ENCODE measurements at regions not wholly inside any gene's neighbourhood (a gene's known extent, or its start where the extent isn't known, plus 50 kb on each side); places are given as distances from the start of the nearest gene placed in this dataset.

DNA sequence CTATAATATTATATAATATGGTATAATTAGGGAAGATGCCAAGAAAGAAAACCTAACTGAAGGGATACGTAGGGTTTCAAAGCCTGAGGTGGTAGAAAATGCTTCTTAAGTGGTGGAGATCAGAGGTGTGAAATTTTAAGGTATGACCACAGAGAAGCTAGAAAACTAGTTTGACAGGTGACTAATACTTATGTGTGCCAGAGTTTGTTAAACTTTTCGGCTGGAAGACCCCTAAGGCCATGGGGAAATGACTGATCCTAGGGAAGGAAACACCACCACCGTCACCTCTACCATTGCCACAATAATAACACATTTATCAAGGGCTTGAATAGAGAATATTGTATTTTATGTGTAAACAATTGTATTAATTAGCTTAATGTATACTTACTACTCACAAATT, 261.4 kb upstream of the GBE1 start:
- Histone ChIP-seq H3K27ac (no peak overlapping the region), H2AFZ (no peak overlapping the region), H3K4me1 (no peaks in the 10 kb centered on the region), H3K36me3 (ENCODE audit: control insufficient read depth, insufficient read depth, low read length) (no peaks in the 10 kb centered on the region), H3K27me3 (ENCODE audit: control insufficient read depth, insufficient read depth, low read length) (no peaks in the 10 kb centered on the region), H3K4me3 (ENCODE audit: low read depth, low read length) (no peak overlapping the region), H3K79me2 (no peaks in the 10 kb centered on the region), H3K4me2 (ENCODE audit: low read length) (no peak overlapping the region), H3K9ac (no peak overlapping the region), H3K9me3 (ENCODE audit: control insufficient read depth, low read length) (no peaks in the 10 kb centered on the region)
- TF ChIP-seq CTCF (IDR thresholded peaks at IDR 0.05) = no peak

GRCh38 chr3:82020282-82020681, 258.8 kb upstream of the GBE1 start:
- Histone ChIP-seq H3K4me2 (ENCODE audit: low read length) (no peak overlapping the region), H3K9ac (no peak overlapping the region), H3K9me3 (ENCODE audit: control insufficient read depth, low read length) (no peaks in the 10 kb centered on the region), H3K4me3 (ENCODE audit: low read depth, low read length) (no peak overlapping the region), H3K36me3 (ENCODE audit: control insufficient read depth, insufficient read depth, low read length) (no peaks in the 10 kb centered on the region), H3K79me2 (no peaks in the 10 kb centered on the region), H2AFZ (no peak overlapping the region), H3K27me3 (ENCODE audit: control insufficient read depth, insufficient read depth, low read length) (no peaks in the 10 kb centered on the region), H3K27ac (no peak overlapping the region), H3K4me1 (no peaks in the 10 kb centered on the region)
- TF ChIP-seq CTCF (IDR thresholded peaks at IDR 0.05) = no peak

- Histone ChIP-seq H3K36me3 (ENCODE audit: control insufficient read depth, insufficient read depth, low read length) (no peaks in the 10 kb centered on the region), H2AFZ (no peak overlapping the region), H3K4me2 (ENCODE audit: low read length) (no peak overlapping the region), H3K79me2 (no peaks in the 10 kb centered on the region), H3K4me3 (ENCODE audit: low read depth, low read length) (no peak overlapping the region), H3K27me3 (ENCODE audit: control insufficient read depth, insufficient read depth, low read length) (no peaks in the 10 kb centered on the region), H3K4me1 (no peaks in the 10 kb centered on the region), H3K9ac (no peak overlapping the region), H3K9me3 (ENCODE audit: control insufficient read depth, low read length) (no peaks in the 10 kb centered on the region), H3K27ac (no peak overlapping the region)
- TF ChIP-seq CTCF (IDR thresholded peaks at IDR 0.05) = no peak
These were observed 253.8 kb upstream of the GBE1 start for GRCh38 chr3:82015241-82015640.

DNA sequence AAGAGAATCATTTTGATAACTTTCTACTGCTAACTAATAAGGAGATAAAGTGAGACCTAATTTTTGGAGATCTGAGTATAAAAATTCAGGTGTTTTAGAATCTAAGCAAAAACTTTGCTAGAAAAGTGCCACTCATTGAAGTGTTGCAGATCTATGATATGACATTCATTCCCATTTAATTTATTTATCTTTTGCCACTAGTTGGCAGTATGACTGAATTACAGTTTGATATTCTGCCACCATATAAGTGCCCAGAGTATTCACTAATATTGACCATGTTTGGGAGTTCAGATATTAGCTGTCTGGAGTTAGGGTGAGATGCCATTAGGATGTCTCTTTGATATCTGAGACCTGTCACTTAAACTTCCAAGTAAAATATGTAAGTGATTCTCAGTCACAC, 251.3 kb upstream of the GBE1 start:
- no peak for TF ChIP-seq CTCF (IDR thresholded peaks at IDR 0.05)

GRCh38 chr3:82011336-82011735, 249.9 kb upstream of the GBE1 start:
- H3K79me2 ChIP-seq = no peaks in the 10 kb centered on the region
- H3K36me3 ChIP-seq (ENCODE audit: control insufficient read depth, insufficient read depth, low read length) = no peaks in the 10 kb centered on the region
- H3K4me3 ChIP-seq (ENCODE audit: low read depth, low read length) = no peak overlapping the region
- H3K4me2 ChIP-seq (ENCODE audit: low read length) = no peak overlapping the region
- H3K9me3 ChIP-seq (ENCODE audit: control insufficient read depth, low read length) = no peaks in the 10 kb centered on the region
- no peaks in the 10 kb centered on the region for H3K4me1 ChIP-seq
- no peak for TF ChIP-seq CTCF (IDR thresholded peaks at IDR 0.05)
- no peak overlapping the region for H3K27ac ChIP-seq
- H2AFZ ChIP-seq = no peak overlapping the region
- H3K27me3 ChIP-seq (ENCODE audit: control insufficient read depth, insufficient read depth, low read length) = no peaks in the 10 kb centered on the region
- H3K9ac ChIP-seq = no peak overlapping the region

More for the DNA sequence above, 251.3 kb upstream of the GBE1 start:
- H3K9ac ChIP-seq = no peak overlapping the region
- H3K79me2 ChIP-seq = no peaks in the 10 kb centered on the region
- no peak overlapping the region for H3K4me2 ChIP-seq (ENCODE audit: low read length)
- H3K4me3 ChIP-seq (ENCODE audit: low read depth, low read length) = no peak overlapping the region
- H3K4me1 ChIP-seq = no peaks in the 10 kb centered on the region
- no peaks in the 10 kb centered on the region for H3K27me3 ChIP-seq (ENCODE audit: control insufficient read depth, insufficient read depth, low read length)
- no peaks in the 10 kb centered on the region for H3K36me3 ChIP-seq (ENCODE audit: control insufficient read depth, insufficient read depth, low read length)
- no peaks in the 10 kb centered on the region for H3K9me3 ChIP-seq (ENCODE audit: control insufficient read depth, low read length)
- H2AFZ ChIP-seq = no peak overlapping the region
- no peak overlapping the region for H3K27ac ChIP-seq
